ENCODE measurements at regions not wholly inside any gene's neighbourhood (a gene's known extent, or its start where the extent isn't known, plus 50 kb on each side); places are given as distances from the start of the nearest gene placed in this dataset.

DNA sequence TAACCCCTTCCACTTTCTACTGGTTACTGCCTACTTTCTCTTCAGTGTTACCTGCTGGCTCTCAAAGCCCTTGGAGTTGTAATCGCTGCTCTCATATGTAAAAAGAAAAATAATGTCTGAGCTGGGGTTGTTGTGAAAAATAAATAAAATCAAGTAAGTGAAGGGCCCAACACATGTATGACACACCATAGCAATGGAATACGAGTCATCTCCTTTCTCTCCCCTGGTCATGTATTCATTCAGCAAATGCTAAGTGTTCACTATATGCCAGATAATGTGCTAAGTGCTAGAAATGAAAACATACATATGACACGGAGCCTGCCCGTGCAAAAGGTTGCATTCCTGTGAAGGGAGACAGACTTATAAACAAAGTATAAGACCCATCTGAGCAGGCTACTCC, 535.0 kb downstream of the RFC3 start:
- no peaks in the 10 kb centered on the region for H3K27me3 ChIP-seq (ENCODE audit: control insufficient read depth, insufficient read depth, low read length, poor library complexity, severe bottlenecking)
- no peaks in the 10 kb centered on the region for H3K9me3 ChIP-seq (ENCODE audit: control insufficient read depth, low read length)
- H3K36me3 ChIP-seq (ENCODE audit: control insufficient read depth, insufficient read depth, low read length), result no peaks in the 10 kb centered on the region
- H3K4me3 ChIP-seq (ENCODE audit: insufficient read depth, low read depth, low read length), result no peak overlapping the region
- WGBS, 2 experiments, result 90 to 94% methylated on average over 3 to 4 of the region's 4 CpGs
- no peaks in the 10 kb centered on the region for H3K4me1 ChIP-seq (ENCODE audit: control insufficient read depth, insufficient read depth, low read length)
- H3K27ac ChIP-seq (ENCODE audit: insufficient read depth, low read depth, low read length, poor library complexity, severe bottlenecking), result no peak overlapping the region

DNA sequence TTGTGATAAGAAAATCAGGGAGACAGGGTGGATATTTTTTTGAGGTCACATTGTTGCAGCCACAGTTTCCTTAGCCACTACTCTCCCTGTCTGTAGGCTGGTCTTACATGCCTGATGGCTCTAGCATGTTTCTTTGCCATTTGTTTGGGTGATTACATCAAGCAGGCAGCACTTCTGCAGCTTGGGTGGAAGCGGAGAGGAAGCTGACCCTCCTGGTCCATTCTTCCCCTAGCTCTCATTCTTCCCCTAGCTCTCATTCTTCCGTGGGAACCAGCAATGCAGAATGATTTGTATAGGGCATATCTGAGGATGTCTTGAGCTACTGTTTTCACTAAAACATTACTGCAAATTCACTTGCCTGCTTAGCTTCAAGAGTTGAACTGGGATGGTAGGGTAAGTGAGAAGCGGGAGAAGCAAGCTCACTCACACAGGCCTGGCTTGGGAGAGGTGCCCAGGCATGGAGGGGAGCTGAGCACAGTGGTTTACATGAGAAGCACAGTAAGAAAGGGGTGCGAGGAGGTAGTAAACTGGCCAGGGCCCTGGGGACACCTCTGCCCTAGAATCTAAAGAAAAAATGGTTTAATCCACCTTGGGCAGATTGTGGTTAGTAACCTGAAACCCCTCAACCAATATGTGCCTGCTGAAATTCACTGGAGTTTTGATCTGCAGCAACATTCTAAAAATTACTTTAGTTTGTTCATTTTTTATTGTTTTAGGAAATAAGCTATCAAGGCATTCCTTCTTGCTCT, 538.9 kb downstream of the RFC3 start:
- H3K27ac ChIP-seq (ENCODE audit: insufficient read depth, low read depth, low read length, poor library complexity, severe bottlenecking), result no peak overlapping the region
- H3K27me3 ChIP-seq (ENCODE audit: control insufficient read depth, insufficient read depth, low read length, poor library complexity, severe bottlenecking), result no peaks in the 10 kb centered on the region
- H3K4me1 ChIP-seq (ENCODE audit: control insufficient read depth, insufficient read depth, low read length), result no peaks in the 10 kb centered on the region
- WGBS, 2 experiments, result 93 to 96% methylated on average over 3 to 4 of the region's 4 CpGs
- no peaks in the 10 kb centered on the region for H3K9me3 ChIP-seq (ENCODE audit: control insufficient read depth, low read length)
- H3K36me3 ChIP-seq (ENCODE audit: control insufficient read depth, insufficient read depth, low read length), result no peaks in the 10 kb centered on the region
- H3K4me3 ChIP-seq (ENCODE audit: insufficient read depth, low read depth, low read length), result no peak overlapping the region

DNA sequence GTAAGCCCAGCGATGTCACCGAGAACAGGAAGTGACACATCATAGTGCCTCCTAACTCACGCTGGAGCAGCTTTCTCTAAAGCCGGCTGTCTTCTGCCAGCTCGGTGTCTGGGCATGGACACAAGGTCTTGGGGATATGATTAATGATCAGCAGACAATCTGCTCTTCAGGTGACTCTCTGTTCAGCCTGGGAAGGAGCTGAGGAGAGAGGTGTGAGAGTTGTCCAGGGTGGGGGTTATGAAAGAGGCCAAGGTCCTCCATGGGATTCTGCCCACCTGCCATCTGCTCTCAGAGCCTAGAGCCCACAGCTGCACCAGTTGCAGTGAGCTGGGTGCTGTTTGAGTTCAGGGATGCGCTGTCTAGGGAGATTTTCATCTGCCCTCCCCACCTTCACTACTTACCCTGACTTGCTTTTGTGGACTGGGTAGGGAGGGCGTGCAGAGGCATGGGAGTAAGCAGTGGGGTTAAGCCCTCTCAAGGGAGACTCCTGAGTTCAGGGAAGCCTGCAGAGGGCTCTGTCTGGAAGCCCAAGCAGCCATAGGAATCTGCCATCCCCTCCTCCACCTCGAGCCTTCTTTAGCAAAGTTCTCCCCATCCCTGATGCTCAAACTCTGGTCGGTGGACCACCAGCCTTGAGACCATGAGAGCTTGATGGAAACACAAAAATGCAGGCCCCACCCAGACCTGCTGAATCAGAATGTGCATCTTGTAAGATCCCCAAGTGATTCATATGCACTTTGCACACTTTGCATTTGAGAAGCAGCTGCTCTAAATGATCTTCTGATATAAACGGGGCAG, 539.7 kb downstream of the RFC3 start:
- H3K27ac ChIP-seq (ENCODE audit: insufficient read depth, low read depth, low read length, poor library complexity, severe bottlenecking), result no peak overlapping the region

DNA sequence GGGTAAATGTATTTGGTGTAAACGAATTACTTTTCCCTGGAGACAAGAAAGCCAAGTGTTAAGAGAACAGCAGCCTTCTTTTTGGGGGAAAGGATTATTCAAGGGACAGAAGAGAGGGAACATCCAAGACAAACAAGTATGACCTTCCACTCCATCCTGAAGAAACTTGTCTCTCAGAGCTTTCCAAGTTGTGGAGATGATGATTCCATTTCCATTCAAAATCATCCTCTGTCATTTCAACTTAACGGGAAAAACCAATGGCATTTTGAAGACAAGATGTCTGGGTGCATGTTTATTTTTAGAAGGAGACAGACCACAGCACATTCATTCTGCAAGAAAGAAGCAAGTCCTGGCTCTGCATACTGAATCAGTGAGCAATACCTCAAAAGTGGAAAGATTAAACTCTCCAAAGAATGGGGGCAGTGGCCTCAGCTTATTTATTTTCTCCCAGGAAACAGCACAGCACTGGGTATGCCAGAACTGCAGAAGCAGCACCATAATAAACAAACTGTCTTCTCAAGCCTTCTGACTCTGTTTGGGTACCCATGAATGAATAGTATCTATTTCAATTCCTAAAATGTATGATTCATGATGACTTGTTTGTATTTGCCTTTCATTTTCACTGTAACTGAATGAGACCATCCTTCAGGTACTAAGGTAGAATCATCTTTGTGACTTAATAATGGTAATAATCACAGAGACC, 541.0 kb downstream of the RFC3 start:
- 94 to 98% methylated on average over 2 of the region's 2 CpGs for WGBS, 2 experiments
- H3K4me1 ChIP-seq (ENCODE audit: control insufficient read depth, insufficient read depth, low read length), result no peaks in the 10 kb centered on the region
- H3K27ac ChIP-seq (ENCODE audit: insufficient read depth, low read depth, low read length, poor library complexity, severe bottlenecking), result no peak overlapping the region
- no peaks in the 10 kb centered on the region for H3K36me3 ChIP-seq (ENCODE audit: control insufficient read depth, insufficient read depth, low read length)
- no peaks in the 10 kb centered on the region for H3K27me3 ChIP-seq (ENCODE audit: control insufficient read depth, insufficient read depth, low read length, poor library complexity, severe bottlenecking)
- no peaks in the 10 kb centered on the region for H3K9me3 ChIP-seq (ENCODE audit: control insufficient read depth, low read length)
- H3K4me3 ChIP-seq (ENCODE audit: insufficient read depth, low read depth, low read length), result no peak overlapping the region

More for the DNA sequence above, 539.7 kb downstream of the RFC3 start:
- Histone ChIP-seq H3K27me3 (ENCODE audit: control insufficient read depth, insufficient read depth, low read length, poor library complexity, severe bottlenecking) (no peaks in the 10 kb centered on the region), H3K9me3 (ENCODE audit: control insufficient read depth, low read length) (no peaks in the 10 kb centered on the region), H3K4me1 (ENCODE audit: control insufficient read depth, insufficient read depth, low read length) (no peaks in the 10 kb centered on the region), H3K4me3 (ENCODE audit: insufficient read depth, low read depth, low read length) (no peak overlapping the region), H3K36me3 (ENCODE audit: control insufficient read depth, insufficient read depth, low read length) (no peaks in the 10 kb centered on the region)
- 87 to 89% methylated on average over 9 to 10 of the region's 10 CpGs for WGBS, 2 experiments

DNA sequence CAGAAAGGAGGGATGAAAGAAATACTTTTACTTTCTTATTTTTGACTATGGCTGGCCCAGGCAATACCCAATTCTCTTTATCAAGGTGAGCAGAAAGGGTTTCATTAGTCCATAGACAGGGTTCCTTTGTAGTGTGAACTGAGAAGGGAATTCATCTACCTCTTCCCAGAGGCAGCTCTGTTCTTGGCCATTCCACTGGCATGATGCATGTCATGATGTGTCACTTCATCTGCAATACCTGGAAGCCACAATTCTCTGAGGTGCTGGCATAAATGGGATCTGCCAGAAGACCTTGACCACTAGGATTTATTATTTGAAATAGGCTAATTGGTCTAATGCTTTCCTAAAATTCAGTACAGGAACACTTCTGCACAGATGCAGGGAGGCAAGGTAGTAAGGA, 542.8 kb downstream of the RFC3 start:
- Histone ChIP-seq H3K27ac (ENCODE audit: insufficient read depth, low read depth, low read length, poor library complexity, severe bottlenecking) (no peak overlapping the region), H3K36me3 (ENCODE audit: control insufficient read depth, insufficient read depth, low read length) (no peaks in the 10 kb centered on the region), H3K27me3 (ENCODE audit: control insufficient read depth, insufficient read depth, low read length, poor library complexity, severe bottlenecking) (no peaks in the 10 kb centered on the region), H3K4me1 (ENCODE audit: control insufficient read depth, insufficient read depth, low read length) (no peaks in the 10 kb centered on the region), H3K4me3 (ENCODE audit: insufficient read depth, low read depth, low read length) (no peak overlapping the region), H3K9me3 (ENCODE audit: control insufficient read depth, low read length) (no peaks in the 10 kb centered on the region)

DNA sequence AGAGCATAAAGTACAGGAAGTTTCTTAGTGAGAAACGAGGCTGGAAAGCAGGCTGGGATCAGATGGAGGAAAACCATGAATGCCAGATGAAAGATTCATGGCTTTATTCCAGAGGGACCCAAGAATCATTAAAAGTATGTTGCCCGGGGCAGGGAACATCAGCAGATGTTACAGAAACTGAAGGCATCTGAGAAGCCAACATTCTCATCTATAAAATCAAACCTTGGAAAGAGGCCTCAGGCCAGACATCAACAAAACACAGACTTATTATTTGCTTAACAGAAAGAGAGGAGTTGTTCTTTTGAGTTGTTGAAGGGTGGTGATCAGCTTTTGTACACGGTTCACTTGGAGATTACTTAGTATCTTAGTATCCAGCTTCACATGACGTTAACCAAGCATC, 543.6 kb downstream of the RFC3 start:
- 89 to 92% methylated on average over 4 of the region's 4 CpGs for WGBS, 2 experiments
- H3K4me1 ChIP-seq (ENCODE audit: control insufficient read depth, insufficient read depth, low read length), result no peaks in the 10 kb centered on the region
- no peak overlapping the region for H3K27ac ChIP-seq (ENCODE audit: insufficient read depth, low read depth, low read length, poor library complexity, severe bottlenecking)
- no peaks in the 10 kb centered on the region for H3K36me3 ChIP-seq (ENCODE audit: control insufficient read depth, insufficient read depth, low read length)
- H3K4me3 ChIP-seq (ENCODE audit: insufficient read depth, low read depth, low read length), result no peak overlapping the region
- no peaks in the 10 kb centered on the region for H3K9me3 ChIP-seq (ENCODE audit: control insufficient read depth, low read length)
- no peaks in the 10 kb centered on the region for H3K27me3 ChIP-seq (ENCODE audit: control insufficient read depth, insufficient read depth, low read length, poor library complexity, severe bottlenecking)

DNA sequence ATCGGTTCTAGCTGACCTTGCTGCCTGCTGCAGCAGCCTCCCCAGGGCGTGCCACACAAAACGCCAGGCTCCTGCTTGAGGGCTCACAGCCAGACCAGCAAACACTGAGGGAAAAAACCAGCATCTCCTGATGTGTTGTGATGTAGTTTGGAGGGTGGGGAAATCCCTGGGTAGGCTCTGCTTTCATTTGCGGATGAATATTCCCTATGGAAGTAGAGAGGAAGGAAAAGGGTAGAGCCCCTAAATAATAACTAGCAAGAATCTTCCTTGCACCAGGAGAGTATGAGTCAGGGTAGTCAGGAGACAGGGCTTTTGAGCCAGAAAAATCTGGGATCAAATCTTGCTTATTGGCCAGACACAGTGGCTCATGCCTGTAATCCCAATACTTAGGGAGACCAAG, 545.3 kb downstream of the RFC3 start:
- H3K27ac ChIP-seq (ENCODE audit: insufficient read depth, low read depth, low read length, poor library complexity, severe bottlenecking), result no peak overlapping the region
- WGBS, 2 experiments, result 91 to 92% methylated on average over 4 of the region's 4 CpGs
- no peaks in the 10 kb centered on the region for H3K9me3 ChIP-seq (ENCODE audit: control insufficient read depth, low read length)
- H3K36me3 ChIP-seq (ENCODE audit: control insufficient read depth, insufficient read depth, low read length), result no peaks in the 10 kb centered on the region
- no peaks in the 10 kb centered on the region for H3K27me3 ChIP-seq (ENCODE audit: control insufficient read depth, insufficient read depth, low read length, poor library complexity, severe bottlenecking)
- no peak overlapping the region for H3K4me3 ChIP-seq (ENCODE audit: insufficient read depth, low read depth, low read length)
- H3K4me1 ChIP-seq (ENCODE audit: control insufficient read depth, insufficient read depth, low read length), result no peaks in the 10 kb centered on the region

DNA sequence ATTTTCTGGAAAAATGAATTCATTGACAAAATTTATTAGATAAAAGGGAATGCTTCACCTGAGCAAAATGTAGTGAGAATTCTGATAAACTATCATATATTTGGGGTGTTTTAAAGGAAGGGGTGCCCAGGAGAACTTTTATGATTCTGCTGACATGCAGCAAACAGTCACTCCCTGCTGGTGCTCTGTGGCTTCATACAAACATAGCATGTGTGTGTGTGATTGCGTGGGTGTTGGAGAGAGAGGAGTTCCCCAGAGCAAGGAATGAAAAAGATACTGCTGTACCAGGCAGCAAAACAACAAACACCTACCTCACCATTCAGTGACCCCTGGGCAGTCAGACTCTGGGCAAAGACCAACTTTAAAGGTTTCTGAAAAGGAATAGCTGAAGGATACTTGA, 546.7 kb downstream of the RFC3 start:
- 100% methylated on average over 1 of the region's 1 CpG; no CpG with 5 or more reads in 1 of the 2 experiments for WGBS, 2 experiments
- H3K27ac ChIP-seq (ENCODE audit: insufficient read depth, low read depth, low read length, poor library complexity, severe bottlenecking), result no peak overlapping the region

DNA sequence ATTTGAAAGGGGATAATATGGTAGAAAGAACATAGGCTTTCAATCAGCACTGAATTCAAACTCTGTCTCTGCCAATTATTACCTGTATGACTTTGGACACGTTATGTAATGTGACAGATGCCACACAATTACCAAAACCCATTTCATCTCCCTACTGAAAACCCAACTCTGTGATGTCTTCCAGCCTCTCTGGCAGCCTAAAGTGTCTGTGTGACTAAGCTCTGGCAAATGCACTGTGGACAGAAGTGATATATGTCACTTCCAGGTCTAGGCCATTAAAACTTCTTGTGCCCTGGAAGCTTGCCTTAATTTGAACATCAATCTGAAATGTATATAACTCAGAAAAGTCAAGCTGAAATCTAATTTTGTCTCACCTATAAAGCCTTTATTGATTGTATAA, 552.0 kb downstream of the RFC3 start:
- Histone ChIP-seq H3K4me3 (ENCODE audit: insufficient read depth, low read depth, low read length) (no peak overlapping the region), H3K36me3 (ENCODE audit: control insufficient read depth, insufficient read depth, low read length) (no peaks in the 10 kb centered on the region), H3K27me3 (ENCODE audit: control insufficient read depth, insufficient read depth, low read length, poor library complexity, severe bottlenecking) (no peaks in the 10 kb centered on the region), H3K9me3 (ENCODE audit: control insufficient read depth, low read length) (no peaks in the 10 kb centered on the region), H3K4me1 (ENCODE audit: control insufficient read depth, insufficient read depth, low read length) (no peaks in the 10 kb centered on the region), H3K27ac (ENCODE audit: insufficient read depth, low read depth, low read length, poor library complexity, severe bottlenecking) (no peak overlapping the region)
- 0% methylated on average over 1 of the region's 1 CpG for WGBS, 2 experiments

More for the DNA sequence above, 546.7 kb downstream of the RFC3 start:
- Histone ChIP-seq H3K27me3 (ENCODE audit: control insufficient read depth, insufficient read depth, low read length, poor library complexity, severe bottlenecking) (no peaks in the 10 kb centered on the region), H3K36me3 (ENCODE audit: control insufficient read depth, insufficient read depth, low read length) (no peaks in the 10 kb centered on the region), H3K4me3 (ENCODE audit: insufficient read depth, low read depth, low read length) (no peak overlapping the region), H3K9me3 (ENCODE audit: control insufficient read depth, low read length) (no peaks in the 10 kb centered on the region), H3K4me1 (ENCODE audit: control insufficient read depth, insufficient read depth, low read length) (no peaks in the 10 kb centered on the region)

DNA sequence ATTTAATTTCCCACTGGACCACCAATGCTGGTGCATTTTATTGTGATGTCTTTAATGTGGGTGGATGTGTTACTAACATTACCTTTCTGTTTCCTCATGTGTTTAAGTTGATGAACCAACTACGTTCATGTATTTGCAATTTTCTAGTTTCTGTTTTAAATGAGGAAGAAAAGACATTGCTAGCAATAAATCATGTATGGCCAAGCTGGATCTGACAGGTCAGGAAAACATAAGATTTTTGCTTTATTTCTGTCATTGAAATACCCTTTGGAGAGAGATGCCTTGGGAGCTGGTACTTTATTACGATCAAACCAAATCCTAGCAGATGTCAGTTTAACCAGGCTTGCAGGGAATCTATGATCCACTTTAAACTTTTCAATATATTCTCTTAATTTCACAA, 553.2 kb downstream of the RFC3 start:
- Histone ChIP-seq H3K36me3 (ENCODE audit: control insufficient read depth, insufficient read depth, low read length) (no peaks in the 10 kb centered on the region), H3K27ac (ENCODE audit: insufficient read depth, low read depth, low read length, poor library complexity, severe bottlenecking) (no peak overlapping the region), H3K9me3 (ENCODE audit: control insufficient read depth, low read length) (no peaks in the 10 kb centered on the region), H3K4me1 (ENCODE audit: control insufficient read depth, insufficient read depth, low read length) (peaks cover 3% of the 10 kb centered on the region), H3K27me3 (ENCODE audit: control insufficient read depth, insufficient read depth, low read length, poor library complexity, severe bottlenecking) (no peaks in the 10 kb centered on the region), H3K4me3 (ENCODE audit: insufficient read depth, low read depth, low read length) (no peak overlapping the region)
- WGBS, 2 experiments, result 94 to 95% methylated on average over 2 of the region's 2 CpGs

All from ectodermal cell (in vitro differentiated cells).